ENCODE measurements at regions not wholly inside any gene's neighbourhood (a gene's known extent, or its start where the extent isn't known, plus 50 kb on each side); places are given as distances from the start of the nearest gene placed in this dataset.
"Not testable (repeated sequence)": the region's sequence is repeated elsewhere in the genome, so short reads cannot be mapped to it uniquely, and the experiment has no call there.

DNA sequence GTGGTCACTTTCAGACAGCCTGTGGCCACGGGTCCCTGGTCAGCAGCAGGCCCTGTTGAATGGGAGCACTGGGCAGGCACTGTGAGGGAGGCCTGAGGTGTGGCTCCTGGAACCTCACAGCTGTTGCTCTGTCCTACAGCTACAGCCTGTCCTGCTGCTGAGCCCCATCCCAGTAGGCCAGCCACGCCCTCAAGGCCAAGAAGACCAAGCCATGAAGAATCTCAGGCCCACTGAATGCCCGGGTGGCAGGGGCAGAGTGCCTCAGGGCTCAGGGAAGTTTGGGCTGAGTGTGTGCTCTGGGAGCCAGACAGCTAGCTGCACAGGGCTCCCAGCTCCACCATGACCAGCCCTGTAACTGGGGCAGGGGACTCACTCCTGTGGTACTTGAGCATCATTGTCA lies 363.5 kb upstream of the NUPR2 start:
- Histone ChIP-seq H3K9me3 (no peaks in the 10 kb centered on the region), H3K4me3 (ENCODE audit: low read depth, low read length) (no peak overlapping the region), H3K4me1 (no peaks in the 10 kb centered on the region), H3K27me3 (no peaks in the 10 kb centered on the region), H3K36me3 (no peaks in the 10 kb centered on the region)
- DNase-seq, result no peak
- no peak for TF ChIP-seq CTCF (IDR thresholded peaks at IDR 0.05; ENCODE audit: low read depth, low read length)

DNA sequence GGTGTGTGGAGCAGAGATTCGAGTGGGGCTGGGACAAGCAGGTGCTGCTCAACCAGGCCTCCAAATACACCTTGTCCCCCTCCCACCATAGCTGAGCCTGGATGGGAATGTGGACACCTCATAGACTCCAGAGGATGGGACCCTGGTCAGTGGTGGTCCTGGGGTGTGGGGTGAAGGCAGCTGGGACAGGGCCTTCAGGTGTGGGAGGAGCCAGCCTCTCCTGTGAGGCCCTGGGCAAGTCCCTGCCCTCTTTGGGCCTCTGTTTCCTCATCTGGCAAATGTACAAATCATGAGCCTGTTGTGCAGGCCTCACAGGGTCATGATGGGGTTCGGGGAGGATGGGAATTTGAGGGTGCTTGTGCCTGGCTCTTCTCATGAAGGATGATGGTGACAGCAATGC lies 362.9 kb upstream of the NUPR2 start:
- H3K4me3 ChIP-seq (ENCODE audit: low read depth, low read length), result no peak overlapping the region
- no peaks in the 10 kb centered on the region for H3K36me3 ChIP-seq
- no peak for DNase-seq
- H3K9me3 ChIP-seq, result no peaks in the 10 kb centered on the region
- no peaks in the 10 kb centered on the region for H3K4me1 ChIP-seq
- no peaks in the 10 kb centered on the region for H3K27me3 ChIP-seq
- no peak for TF ChIP-seq CTCF (IDR thresholded peaks at IDR 0.05; ENCODE audit: low read depth, low read length)

- TF ChIP-seq CTCF (IDR thresholded peaks at IDR 0.05; ENCODE audit: low read depth, low read length), result no peak
- Histone ChIP-seq H3K36me3 (no peaks in the 10 kb centered on the region), H3K4me1 (no peaks in the 10 kb centered on the region), H3K9me3 (no peaks in the 10 kb centered on the region), H3K27me3 (no peaks in the 10 kb centered on the region), H3K4me3 (ENCODE audit: low read depth, low read length) (no peak overlapping the region)
- no peak for DNase-seq
Observed at GRCh38 chr7:56474271-56474670, 358.1 kb upstream of the NUPR2 start.

DNA sequence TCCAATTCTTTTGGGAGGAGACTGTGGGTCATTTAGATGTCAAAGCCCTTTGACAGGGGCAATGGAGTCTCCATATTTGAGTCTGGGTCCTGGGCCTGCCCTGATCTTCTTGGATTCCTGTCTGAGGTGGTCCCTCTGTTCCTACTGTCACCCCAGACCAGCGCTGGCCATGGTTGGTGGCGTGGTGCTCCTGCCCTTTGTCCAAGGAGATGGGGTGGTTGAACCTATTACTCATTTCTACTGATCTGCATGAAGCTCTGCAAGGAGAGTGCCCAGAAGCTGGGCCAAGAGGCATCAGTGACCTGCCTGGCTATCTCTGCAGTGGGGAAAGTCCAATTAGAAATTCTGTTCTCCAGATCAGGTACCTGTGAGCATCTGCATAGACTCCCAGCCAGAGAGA lies 355.6 kb upstream of the NUPR2 start:
- no peak for DNase-seq
- Histone ChIP-seq H3K9me3 (no peaks in the 10 kb centered on the region), H3K4me3 (ENCODE audit: low read depth, low read length) (no peak overlapping the region), H3K27me3 (no peaks in the 10 kb centered on the region), H3K4me1 (no peaks in the 10 kb centered on the region), H3K36me3 (no peaks in the 10 kb centered on the region)
- TF ChIP-seq CTCF (IDR thresholded peaks at IDR 0.05; ENCODE audit: low read depth, low read length), result no peak

GRCh38 chr7:56466607-56467525 lies 350.6 kb upstream of the NUPR2 start:
- H3K4me3 ChIP-seq (ENCODE audit: low read depth, low read length); DNase-seq; H3K9me3 ChIP-seq; H3K27me3 ChIP-seq; H3K4me1 ChIP-seq; H3K36me3 ChIP-seq: not testable (repeated sequence)

DNA sequence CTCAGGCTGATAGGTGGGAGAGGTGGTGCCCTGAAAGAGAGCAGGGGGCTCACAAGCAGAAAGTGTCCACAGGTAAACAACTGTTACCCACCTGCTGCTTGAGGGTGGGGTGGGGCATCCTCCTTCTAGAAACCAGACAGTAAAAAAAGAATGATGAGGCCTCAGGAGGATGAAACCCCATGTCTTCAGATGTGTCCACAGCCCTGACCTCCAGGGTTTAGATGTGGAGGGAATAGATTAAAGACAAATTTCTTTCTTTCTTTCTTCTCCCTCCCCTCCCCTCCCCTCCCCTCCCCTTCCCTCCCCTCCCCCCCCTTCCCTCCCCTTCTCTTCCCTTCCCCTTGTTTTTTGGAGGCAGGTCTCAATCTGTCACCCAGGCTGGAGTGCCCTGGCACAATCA lies 333.5 kb upstream of the NUPR2 start:
- Histone ChIP-seq H3K27me3 (no peaks in the 10 kb centered on the region), H3K36me3 (no peaks in the 10 kb centered on the region), H3K4me1 (no peaks in the 10 kb centered on the region), H3K9me3 (0 out of 2 replicates have a peak, but pooled peaks cover 3% of the 10 kb centered on the region), H3K4me3 (ENCODE audit: low read depth, low read length) (no peak overlapping the region)
- no peak for TF ChIP-seq CTCF (IDR thresholded peaks at IDR 0.05; ENCODE audit: low read depth, low read length)
- no peak for DNase-seq
